GM21447 (cell line): ENCODE measurements at regions not wholly inside any gene's neighbourhood (a gene's known extent, or its start where the extent isn't known, plus 50 kb on each side); places are given as distances from the start of the nearest gene placed in this dataset.
A peak's percentile ranks its signal among the peaks of the same experiment; 100 is the strongest.

ENCODE experiments used
- ATAC-seq: cut with Tn5 transposase; IDR thresholded peaks from one replicate; pipeline ENCODE4 v1.9.1; 2021; ENCODE audit not compliant: unreplicated experiment

DNA sequence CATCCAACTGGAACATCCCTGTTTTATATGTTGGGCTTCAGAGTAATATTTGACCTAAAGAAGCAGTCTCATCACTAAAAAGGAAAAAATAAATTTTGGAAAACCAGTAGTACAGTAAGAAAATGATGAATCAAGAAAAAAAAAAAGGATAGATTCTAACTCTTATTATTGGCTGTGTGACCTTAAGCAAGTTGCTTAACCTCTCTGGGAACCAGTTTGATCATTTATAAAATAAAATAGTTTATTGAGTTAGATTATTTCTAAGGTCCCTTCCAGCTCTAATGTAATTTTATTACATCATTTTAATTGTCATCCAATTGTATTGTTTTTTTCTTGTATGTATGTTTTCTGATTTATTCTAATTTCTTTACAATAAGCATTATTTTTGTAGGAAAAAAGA, 127.0 kb downstream of the PRELID2 start:
- ATAC-seq = no peak

DNA sequence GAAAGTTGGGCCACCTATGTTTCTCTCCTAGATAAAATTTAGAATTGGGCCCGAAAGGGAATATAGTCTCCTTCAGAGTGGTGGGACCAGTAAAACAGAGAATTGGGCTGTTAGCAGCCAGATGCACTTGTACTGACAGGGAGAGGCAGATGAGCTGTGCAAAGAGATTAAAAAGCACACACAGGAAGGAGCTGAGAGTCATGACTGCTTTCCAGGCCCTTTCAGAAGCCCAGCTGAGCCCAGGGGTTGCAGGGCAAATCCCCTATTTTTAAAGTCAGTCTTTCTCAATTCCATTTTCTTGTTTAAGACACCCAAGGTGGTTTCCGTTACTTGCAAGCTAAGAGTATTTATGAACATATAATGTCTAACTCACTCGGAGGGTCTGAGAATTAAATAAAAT, 130.4 kb downstream of the PRELID2 start:
- no peak for ATAC-seq

DNA sequence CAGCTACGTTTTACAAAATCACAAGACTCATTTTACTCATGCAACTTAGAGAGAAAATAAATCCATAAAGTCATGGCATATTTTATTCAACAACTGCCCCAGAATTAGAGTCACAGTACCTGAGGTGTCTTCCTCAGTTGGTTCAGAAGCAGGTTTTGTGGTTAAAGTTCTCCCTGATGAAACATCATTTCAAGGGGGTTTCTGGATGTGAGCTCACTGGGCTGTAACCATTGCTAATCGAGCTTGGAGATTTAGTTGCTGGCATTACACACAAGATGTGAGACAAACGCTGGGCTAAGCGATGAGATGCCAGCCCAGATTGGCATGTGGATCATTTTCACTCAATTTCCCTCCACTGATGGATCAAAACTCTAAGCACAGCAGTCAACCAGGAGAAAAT, 131.3 kb downstream of the PRELID2 start:
- ATAC-seq = no peak

- ATAC-seq = no peak
Observed at GRCh38 chr5:145701404-145701803, 133.7 kb downstream of the PRELID2 start.

- ATAC-seq = no peak
Observed at GRCh38 chr5:145699846-145700245, 135.3 kb downstream of the PRELID2 start.

DNA sequence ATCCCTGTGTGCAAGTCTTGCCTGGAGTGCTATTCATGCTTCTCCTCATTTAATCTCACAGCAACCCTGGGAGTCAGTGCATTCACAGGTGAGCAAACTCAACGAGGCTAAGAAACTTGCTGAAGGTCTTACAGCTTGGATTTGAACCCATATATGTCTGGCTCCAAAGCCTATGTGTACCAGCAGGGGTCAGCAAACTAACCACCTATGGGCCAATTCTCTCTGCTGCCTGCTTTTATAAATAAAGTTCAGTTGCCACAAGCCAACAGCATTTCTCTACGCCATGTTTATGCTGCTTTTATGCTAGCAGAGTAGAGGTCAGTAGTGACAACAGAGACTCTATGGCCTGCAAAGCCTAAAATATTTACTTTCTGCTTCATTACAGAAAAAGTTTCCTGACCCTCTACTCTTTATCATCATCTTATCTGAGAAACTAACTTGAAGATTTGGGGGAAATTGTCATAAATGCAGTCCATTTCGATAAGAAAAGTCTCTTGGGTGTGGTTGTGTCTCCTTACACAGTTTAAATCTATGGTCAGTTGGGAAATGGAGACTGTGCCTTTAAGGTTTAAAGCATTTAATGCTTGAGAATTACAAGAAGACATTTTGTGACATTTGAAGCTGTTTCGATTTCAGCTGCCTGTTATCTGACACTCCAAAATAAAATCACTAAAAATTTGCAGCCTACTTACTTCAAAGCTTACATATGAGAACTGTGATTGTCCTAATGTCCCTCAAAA, 137.7 kb downstream of the PRELID2 start:
- peak; percentile 69 for ATAC-seq

GRCh38 chr5:145689235-145689634, 145.9 kb downstream of the PRELID2 start:
- peak; percentile 90 for ATAC-seq

- no peak for ATAC-seq
Observed at GRCh38 chr5:145687943-145688342, 147.2 kb downstream of the PRELID2 start.

- no peak for ATAC-seq
Observed at GRCh38 chr5:145685417-145685816, 149.7 kb downstream of the PRELID2 start.

DNA sequence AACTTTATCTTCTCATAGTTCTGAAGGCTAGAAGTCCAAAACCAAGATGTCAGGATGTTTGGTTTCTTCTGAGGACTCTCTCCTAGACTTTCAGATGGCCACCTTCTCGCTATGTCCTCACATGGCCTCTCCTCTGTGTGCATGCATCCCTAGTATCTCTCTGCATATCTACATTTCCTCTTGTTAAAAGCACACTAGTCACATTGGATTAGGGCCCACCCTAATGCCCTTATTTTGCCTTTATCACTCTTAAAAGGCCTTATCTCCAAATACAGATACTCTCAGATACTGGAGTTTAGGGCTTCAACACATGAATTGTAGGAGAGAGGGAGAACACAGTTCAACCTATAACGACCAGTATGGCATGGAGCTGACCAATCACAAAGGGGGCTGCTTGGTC, 151.7 kb downstream of the PRELID2 start:
- ATAC-seq = no peak

- ATAC-seq = no peak
Observed at GRCh38 chr5:145682197-145682899, 152.8 kb downstream of the PRELID2 start.

GRCh38 chr5:145681686-145682085, 153.5 kb downstream of the PRELID2 start:
- peak; percentile 90 for ATAC-seq

DNA sequence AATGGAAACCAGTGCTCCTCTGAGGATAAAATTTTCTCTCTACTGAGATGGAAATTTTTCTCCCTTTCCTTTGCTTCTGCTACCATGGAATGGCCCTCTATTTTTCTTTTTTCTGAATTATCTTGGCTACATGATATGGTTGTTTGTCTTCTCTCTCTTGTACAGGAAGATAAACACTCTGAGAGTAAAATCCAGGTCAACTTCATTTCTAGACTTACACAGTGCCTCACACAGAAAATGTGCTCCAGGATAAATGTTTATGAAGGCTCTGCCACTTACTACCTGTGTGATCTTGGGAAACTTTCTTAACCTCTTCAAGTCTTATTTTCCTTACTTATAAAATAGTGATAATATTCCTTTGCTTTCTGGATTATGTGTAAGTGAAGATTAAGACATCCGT, 153.9 kb downstream of the PRELID2 start:
- ATAC-seq = no peak

GRCh38 chr5:145680767-145681166, 154.4 kb downstream of the PRELID2 start:
- no peak for ATAC-seq

- ATAC-seq = no peak
Observed at GRCh38 chr5:145680169-145680568, 155.0 kb downstream of the PRELID2 start.

- no peak for ATAC-seq
Observed at GRCh38 chr5:145678255-145678654, 156.9 kb downstream of the PRELID2 start.

DNA sequence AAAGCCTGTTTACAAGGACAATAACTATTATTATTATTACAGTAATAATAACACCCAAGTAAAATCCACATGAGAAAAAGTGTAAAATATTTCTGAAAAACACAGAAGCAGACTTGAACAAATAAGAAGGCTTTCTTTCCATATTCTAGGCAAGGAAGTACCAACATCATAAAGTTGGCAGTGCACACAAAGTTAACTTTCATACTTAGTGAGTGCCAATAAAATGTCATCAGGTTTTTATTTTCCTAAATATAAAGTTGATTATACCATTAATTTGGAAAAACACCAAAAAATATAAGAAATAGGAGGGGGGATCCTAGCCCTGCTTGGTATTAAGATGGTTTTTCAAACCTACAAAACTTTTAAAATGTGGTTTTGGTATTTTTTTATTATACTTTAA, 161.4 kb downstream of the PRELID2 start:
- no peak for ATAC-seq

DNA sequence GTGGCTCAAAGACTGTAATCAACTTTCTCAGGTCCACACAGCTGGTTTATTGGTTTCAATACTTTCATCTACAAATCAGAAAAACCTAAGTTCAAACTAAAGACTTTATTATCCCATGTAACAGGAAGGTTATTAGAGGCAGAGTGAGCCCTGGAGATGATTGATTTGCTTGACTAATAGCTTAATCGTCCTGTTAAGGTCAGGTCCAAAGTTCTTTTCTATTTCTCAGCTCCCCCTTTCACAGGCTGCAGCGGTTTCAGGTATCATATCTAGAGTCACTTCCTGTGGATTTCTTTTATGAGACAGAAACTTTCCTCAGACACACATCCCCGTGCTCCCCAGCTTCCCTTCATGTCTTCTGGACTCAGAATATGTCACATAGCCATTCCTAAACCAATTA, 166.4 kb downstream of the PRELID2 start:
- no peak for ATAC-seq

DNA sequence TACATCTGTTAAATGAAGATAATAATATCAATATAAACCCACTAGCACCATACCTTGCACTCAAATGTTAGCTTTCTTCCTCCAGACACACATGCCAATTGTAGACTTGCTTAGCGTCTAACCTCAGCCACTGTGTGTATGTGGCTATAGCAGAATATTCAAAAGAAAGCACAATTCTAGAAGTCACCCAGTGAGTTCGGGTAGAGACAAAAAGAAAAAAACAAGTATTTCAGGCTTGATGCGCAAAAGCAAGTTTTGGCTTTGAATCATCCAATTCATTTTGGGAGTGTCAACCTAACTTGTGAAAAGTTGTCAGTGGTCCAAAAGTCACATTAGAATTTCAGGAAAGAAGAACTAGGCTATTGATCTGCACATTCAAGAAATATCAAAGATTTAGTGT, 167.4 kb downstream of the PRELID2 start:
- ATAC-seq = no peak

- ATAC-seq = no peak
Observed at GRCh38 chr5:145666591-145666990, 168.6 kb downstream of the PRELID2 start.

DNA sequence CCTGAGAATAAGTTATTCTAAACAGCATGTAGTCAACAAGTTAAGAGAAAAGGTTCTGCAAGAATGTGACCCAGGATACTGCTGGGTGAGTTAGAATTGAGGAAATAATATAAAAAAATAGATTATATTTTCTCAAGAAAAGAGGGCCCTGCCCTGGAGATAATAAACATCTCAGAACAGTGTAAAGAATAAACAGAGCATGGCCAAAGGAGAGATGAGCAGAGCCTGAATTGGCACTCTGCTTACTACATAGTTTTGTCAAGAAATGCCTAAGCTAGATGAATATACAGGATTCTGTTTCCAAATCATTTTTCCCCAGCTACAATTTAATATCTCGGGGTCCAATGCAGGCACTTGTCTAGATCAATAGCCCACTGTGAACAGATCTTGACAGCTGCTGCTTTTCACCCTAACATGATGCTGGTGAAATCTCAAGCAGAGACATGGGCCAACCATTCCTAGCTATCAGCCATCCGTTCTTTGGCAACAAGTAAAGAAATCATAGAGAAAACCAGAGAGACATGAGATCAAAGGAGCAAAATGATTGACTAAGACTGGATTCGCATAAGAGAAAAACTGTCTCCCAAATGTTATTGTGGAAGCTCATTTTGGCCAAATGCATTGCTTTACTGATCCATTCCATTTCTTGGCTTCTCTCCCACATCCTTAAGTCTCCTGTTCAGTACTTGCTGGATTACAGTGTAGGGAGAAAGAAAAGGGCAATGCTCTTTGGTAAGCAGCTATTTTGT, 173.2 kb downstream of the PRELID2 start:
- ATAC-seq = no peak
